Left ventricle myocardium inferior (tissue), 1 donor: ENCODE measurements at regions not wholly inside any gene's neighbourhood (a gene's known extent, or its start where the extent isn't known, plus 50 kb on each side); places are given as distances from the start of the nearest gene placed in this dataset.

Source experiments
- DNase-seq: peaks from one replicate; pipeline ENCODE4 v3.0.0-alpha.2; 2020
- H3K27ac ChIP-seq: fragments of 200-600 bp; replicated peaks from 2 replicates; pipeline ENCODE4 v1.8.0; 2021
- H3K27me3 ChIP-seq: fragments of 200-600 bp; 2 replicates; pipeline ENCODE4 v1.8.0; 2021; ENCODE audit warnings: low read depth
- H3K36me3 ChIP-seq: fragments of 200-600 bp; 2 replicates; pipeline ENCODE4 v1.8.0; 2021
- H3K4me1 ChIP-seq: fragments of 200-600 bp; 2 replicates; pipeline ENCODE4 v1.8.0; 2021
- H3K4me3 ChIP-seq: fragments of 200-600 bp; 2 replicates; pipeline ENCODE4 v1.8.0; 2021; ENCODE audit warnings: mild to moderate bottlenecking, moderate library complexity
- H3K9me3 ChIP-seq: fragments of 200-600 bp; replicated peaks from 2 replicates; pipeline ENCODE4 v1.8.0; 2021
- CTCF ChIP-seq: fragments of 200-600 bp; IDR thresholded peaks from 2 replicates; pipeline ENCODE4 v1.8.0; 2021; ENCODE audit warnings: antibody characterized with exemption, mild to moderate bottlenecking, borderline replicate concordance
- intact Hi-C: fragments of 100-400 bp; cut with micrococcal nuclease; formaldehyde crosslinking; loops from one replicate; pipeline ENCODE4 v1.11.0; 2022
- donor health status: DM: no; HTN: yes; CAD: no; lungs with severe emphysema.

GRCh38 chr18:78237864-78238263 lies 741.8 kb upstream of the SALL3 start:
- no peak overlapping the region for H3K27ac ChIP-seq
- peaks cover 7% of the 10 kb centered on the region for H3K27me3 ChIP-seq
- intact Hi-C loops: no loop called here
- H3K4me3 ChIP-seq: no peak overlapping the region
- no peak for DNase-seq
- H3K36me3 ChIP-seq: no peaks in the 10 kb centered on the region
- H3K4me1 ChIP-seq: no peaks in the 10 kb centered on the region
- H3K9me3 ChIP-seq: no peaks in the 10 kb centered on the region
- TF ChIP-seq CTCF: no peak

DNA sequence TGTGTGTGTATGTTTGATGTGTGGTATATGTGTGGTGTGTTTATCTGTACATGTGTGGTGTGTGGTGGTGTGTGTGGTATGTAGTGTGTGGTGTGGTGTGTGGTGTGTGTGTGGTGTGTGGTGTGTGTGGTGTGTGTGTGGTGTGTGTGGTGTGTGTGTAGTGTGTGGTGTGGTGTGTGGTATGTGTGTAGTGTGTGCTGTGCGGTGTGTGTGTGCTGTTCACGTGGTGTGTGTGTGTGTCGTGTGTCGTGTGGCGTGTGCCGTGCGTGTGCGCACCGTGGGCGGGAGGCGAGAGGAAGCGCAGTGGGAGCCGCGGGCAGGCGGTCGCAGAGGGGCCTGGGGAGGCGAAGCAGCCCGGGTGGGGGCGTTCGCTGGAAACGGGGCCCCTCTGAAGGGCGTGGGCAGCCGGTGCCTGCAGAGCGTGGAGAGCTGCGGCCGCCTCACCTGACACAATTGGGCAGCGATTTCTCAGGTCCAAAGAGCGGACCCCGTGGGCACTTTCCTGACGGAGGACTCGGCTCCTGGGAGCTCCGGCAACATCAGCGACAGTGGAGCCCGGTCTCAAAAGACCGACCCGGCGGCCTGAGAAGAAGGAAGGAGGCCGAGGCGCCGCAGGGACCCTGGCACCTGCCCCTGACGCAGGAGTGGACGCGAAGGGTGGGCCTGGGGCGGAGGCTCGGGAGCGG lies 741.1 kb upstream of the SALL3 start:
- Histone ChIP-seq H3K4me3 (no peak overlapping the region), H3K9me3 (no peaks in the 10 kb centered on the region), H3K27ac (no peak overlapping the region), H3K4me1 (no peaks in the 10 kb centered on the region), H3K27me3 (peaks cover under 1% of the 10 kb centered on the region), H3K36me3 (no peaks in the 10 kb centered on the region)
- DNase-seq: no peak
- no peak for TF ChIP-seq CTCF
- intact Hi-C loops: no loop called here

- no peak overlapping the region for H3K27ac ChIP-seq
- H3K4me3 ChIP-seq: no peak overlapping the region
- H3K9me3 ChIP-seq: no peaks in the 10 kb centered on the region
- no peaks in the 10 kb centered on the region for H3K4me1 ChIP-seq
- no peaks in the 10 kb centered on the region for H3K27me3 ChIP-seq
- TF ChIP-seq CTCF: no peak
- intact Hi-C loops: no loop called here
- no peak for DNase-seq
- H3K36me3 ChIP-seq: no peaks in the 10 kb centered on the region
Observed at GRCh38 chr18:78239090-78239457, 740.5 kb upstream of the SALL3 start.

- no peaks in the 10 kb centered on the region for H3K4me1 ChIP-seq
- H3K27ac ChIP-seq: no peak overlapping the region
- no peaks in the 10 kb centered on the region for H3K9me3 ChIP-seq
- H3K27me3 ChIP-seq: no peaks in the 10 kb centered on the region
- intact Hi-C loops: no loop called here
- H3K36me3 ChIP-seq: no peaks in the 10 kb centered on the region
- no peak for DNase-seq
- no peak overlapping the region for H3K4me3 ChIP-seq
- no peak for TF ChIP-seq CTCF
Observed at GRCh38 chr18:78240101-78240500, 739.5 kb upstream of the SALL3 start.

- no peak overlapping the region for H3K4me3 ChIP-seq
- TF ChIP-seq CTCF: no peak
- no peaks in the 10 kb centered on the region for H3K9me3 ChIP-seq
- no peaks in the 10 kb centered on the region for H3K36me3 ChIP-seq
- no peak for DNase-seq
- no peak overlapping the region for H3K27ac ChIP-seq
- H3K4me1 ChIP-seq: no peaks in the 10 kb centered on the region
- intact Hi-C loops: no loop called here
- H3K27me3 ChIP-seq: no peaks in the 10 kb centered on the region
Observed at GRCh38 chr18:78240627-78241252, 738.9 kb upstream of the SALL3 start.
